AG04450 (cell line): ENCODE measurements at regions not wholly inside any gene's neighbourhood (a gene's known extent, or its start where the extent isn't known, plus 50 kb on each side); places are given as distances from the start of the nearest gene placed in this dataset.

Source experiments
- CTCF ChIA-PET: fragments of 300-600, 350-600 bp; formaldehyde crosslinking; extraction: SDS; loops from one replicate; lab custom pipeline; 2022; ENCODE audit warnings: antibody characterized with exemption, inconsistent platforms; lab: Charles Lee
- POLR2A ChIA-PET: fragments of 350-600 bp; formaldehyde crosslinking; extraction: SDS; loops from one replicate; lab custom pipeline; 2021; ENCODE audit warnings: antibody characterized with exemption, inconsistent platforms; lab: Yijun Ruan, JAX
- DNase-seq: peaks from one replicate; pipeline ENCODE4 v3.0.0-alpha.2; 2011; ENCODE audit warnings: low read depth, low spot score
- H3K27ac ChIP-seq: one replicate; pipeline ENCODE4 v1.5.1; 2012; ENCODE audit warnings: low read depth, low read length, control low read depth
- H3K27me3 ChIP-seq: one replicate; pipeline ENCODE4 v1.6.0; 2012; ENCODE audit warnings: low read length; ENCODE audit not compliant: control insufficient read depth, insufficient read depth
- H3K4me3 ChIP-seq: 2 replicates; pipeline ENCODE4 v1.5.1; 2011; ENCODE audit warnings: mild to moderate bottlenecking, low read depth, low read length, control low read depth
- H3K9me3 ChIP-seq: 2 replicates; pipeline ENCODE4 v1.5.1; 2012; ENCODE audit warnings: low read length; ENCODE audit not compliant: control insufficient read depth, insufficient read depth
- CTCF ChIP-seq: IDR thresholded peaks from 2 replicates; pipeline ENCODE4 v1.5.1; 2011; ENCODE audit warnings: low read depth, low read length, control low read depth, inconsistent platforms

GRCh38 chr9:108363311-108363710, 492.5 kb downstream of the ACTL7B start:
- H3K4me3 ChIP-seq = no peak overlapping the region
- H3K27me3 ChIP-seq = no peaks in the 10 kb centered on the region
- no peaks in the 10 kb centered on the region for H3K9me3 ChIP-seq
- H3K27ac ChIP-seq = no peak overlapping the region
- POLR2A ChIA-PET = no interaction called here
- DNase-seq = no peak
- CTCF ChIA-PET = no interaction called here
- no peak for TF ChIP-seq CTCF

- no peak for TF ChIP-seq CTCF
- ChIA-PET POLR2A (no interaction called here), CTCF (no interaction called here)
- Histone ChIP-seq H3K27me3 (no peaks in the 10 kb centered on the region), H3K9me3 (no peaks in the 10 kb centered on the region), H3K4me3 (no peak overlapping the region), H3K27ac (no peak overlapping the region)
- no peak for DNase-seq
Measured at GRCh38 chr9:108360304-108360703, 495.5 kb downstream of the ACTL7B start.

DNA sequence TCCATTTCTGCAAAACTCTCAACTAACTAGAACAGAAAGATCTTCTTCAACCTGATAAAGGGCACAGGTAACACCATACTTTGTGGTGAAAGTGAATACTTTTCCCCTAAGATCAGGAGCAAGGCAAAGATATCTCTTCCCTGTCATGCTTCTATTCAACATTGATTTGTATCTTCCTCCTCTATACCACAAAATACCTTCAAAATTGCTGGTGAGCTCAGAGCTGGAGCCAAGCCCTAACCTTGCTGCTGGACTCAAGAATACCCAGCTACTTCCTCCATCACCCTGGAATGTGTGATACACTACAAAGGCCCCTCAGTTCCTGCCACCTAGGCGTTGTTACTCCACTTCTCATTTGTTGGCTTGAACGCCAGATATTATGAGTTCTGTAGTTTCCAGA, 499.0 kb downstream of the ACTL7B start:
- Histone ChIP-seq H3K27ac (no peak overlapping the region), H3K27me3 (no peaks in the 10 kb centered on the region), H3K4me3 (no peak overlapping the region), H3K9me3 (no peaks in the 10 kb centered on the region)
- DNase-seq = no peak
- ChIA-PET CTCF (no interaction called here), POLR2A (no interaction called here)
- no peak for TF ChIP-seq CTCF

GRCh38 chr9:108351571-108351970, 504.2 kb downstream of the ACTL7B start:
- POLR2A ChIA-PET = no interaction called here
- Histone ChIP-seq H3K4me3 (no peak overlapping the region), H3K27ac (no peak overlapping the region), H3K27me3 (no peaks in the 10 kb centered on the region), H3K9me3 (no peaks in the 10 kb centered on the region)
- TF ChIP-seq CTCF = no peak
- no peak for DNase-seq
- CTCF ChIA-PET = no interaction called here

- TF ChIP-seq CTCF = no peak
- no peak for DNase-seq
- POLR2A ChIA-PET = no interaction called here
- Histone ChIP-seq H3K9me3 (no peaks in the 10 kb centered on the region), H3K27me3 (no peaks in the 10 kb centered on the region), H3K4me3 (no peak overlapping the region), H3K27ac (no peak overlapping the region)
- CTCF ChIA-PET = no interaction called here
Measured at GRCh38 chr9:108347463-108348188, 508.2 kb downstream of the ACTL7B start.
